SK-N-SH (cell line): ENCODE measurements at regions not wholly inside any gene's neighbourhood (a gene's known extent, or its start where the extent isn't known, plus 50 kb on each side); places are given as distances from the start of the nearest gene placed in this dataset.

ENCODE experiments used
- CTCF ChIA-PET: fragments of 300-600, 350-600 bp; formaldehyde crosslinking; extraction: SDS; loops from one replicate; lab custom pipeline; 2021; lab: Yijun Ruan, JAX
- POLR2A ChIA-PET: fragments of 350-600 bp; sonication (Branson Sonifier 250); formaldehyde crosslinking; extraction: SDS; loops from one replicate; lab custom pipeline; 2020; ENCODE audit warnings: antibody characterized with exemption, inconsistent platforms; lab: Yijun Ruan, JAX
- DNase-seq: peaks from one replicate; pipeline ENCODE4 v3.0.0; 2012
- H2AFZ ChIP-seq: fragments of 200-600 bp; sonication (generic); 2 replicates; pipeline ENCODE4 v1.8.1; 2016; ENCODE audit warnings: antibody characterized with exemption, mild to moderate bottlenecking, low read depth
- H3F3A ChIP-seq: fragments of 200-600 bp; sonication (generic); replicated peaks from 2 replicates; pipeline ENCODE3; 2016; ENCODE audit warnings: antibody characterized with exemption, mild to moderate bottlenecking; ENCODE audit not compliant: insufficient read depth
- H3K27ac ChIP-seq, 2 experiments: fragments of 200-500 bp in 1 of 2; fragments of 200-600 bp in 1 of 2; sonication (Bioruptor generic) in 1 of 2; sonication (generic), shearing (Covaris generic) in 1 of 2; 2 replicates each; pipeline versions ENCODE4 v1.5.1 to v1.6.1; 2014 to 2016; ENCODE audit warnings: low read depth in 2 of 2, inconsistent platforms in 1 of 2, low read length in 1 of 2, mild to moderate bottlenecking in 1 of 2, mixed read lengths in 1 of 2
- H3K27me3 ChIP-seq: fragments of 200-600 bp; sonication (generic), shearing (Covaris generic); 2 replicates; pipeline ENCODE4 v1.6.1; 2016; ENCODE audit warnings: mixed run types; ENCODE audit not compliant: insufficient read depth
- H3K36me3 ChIP-seq, 2 experiments: fragments of 200-500 bp in 1 of 2; fragments of 200-600 bp in 1 of 2; sonication (Bioruptor generic) in 1 of 2; sonication (generic) in 1 of 2; replicated peaks in 1 of 2; 2 replicates each; pipeline versions ENCODE3 to v1.5.1; 2014 to 2016; ENCODE audit warnings: low read length in 1 of 2, mild to moderate bottlenecking in 1 of 2; ENCODE audit not compliant: insufficient read depth in 2 of 2, control insufficient read depth in 1 of 2
- H3K4me1 ChIP-seq, 2 experiments: fragments of 200-500 bp in 1 of 2; fragments of 200-600 bp in 1 of 2; sonication (Bioruptor generic) in 1 of 2; sonication (generic), shearing (Covaris generic) in 1 of 2; 2 replicates each; pipeline versions ENCODE4 v1.5.1 to v1.6.1; 2014 to 2016; ENCODE audit warnings: low read depth in 1 of 2, low read length in 1 of 2, mixed run types in 1 of 2; ENCODE audit not compliant: insufficient read depth in 2 of 2, control insufficient read depth in 1 of 2
- H3K4me2 ChIP-seq: fragments of 200-600 bp; sonication (generic), shearing (Covaris generic); 2 replicates; pipeline ENCODE4 v1.6.1; 2017; ENCODE audit warnings: mixed run types
- H3K4me3 ChIP-seq, 2 experiments: fragments of 200-500 bp in 1 of 2; fragments of 200-600 bp in 1 of 2; sonication (Bioruptor generic) in 1 of 2; sonication (generic), shearing (Covaris generic) in 1 of 2; 2 replicates each; pipeline versions ENCODE4 v1.5.1 to v1.8.1; 2014 to 2016; ENCODE audit warnings: low read depth in 2 of 2, inconsistent platforms in 1 of 2, low read length in 1 of 2, mild to moderate bottlenecking in 1 of 2, mixed read lengths in 1 of 2, moderate library complexity in 1 of 2
- H3K79me2 ChIP-seq: fragments of 200-600 bp; sonication (generic); 2 replicates; pipeline ENCODE4 v1.8.1; 2017; ENCODE audit warnings: mild to moderate bottlenecking; ENCODE audit not compliant: insufficient read depth
- H3K9ac ChIP-seq: fragments of 200-600 bp; sonication (generic); 2 replicates; pipeline ENCODE4 v1.6.1; 2017; ENCODE audit warnings: mixed run types
- H3K9me2 ChIP-seq: fragments of 200-600 bp; sonication (generic); 2 replicates; pipeline ENCODE4 v1.6.1; 2017; ENCODE audit warnings: mixed run types
- H3K9me3 ChIP-seq: fragments of 200-600 bp; sonication (generic); 2 replicates; pipeline ENCODE4 v1.6.1; 2017; ENCODE audit warnings: mixed run types, mild to moderate bottlenecking, moderate library complexity
- H4K20me1 ChIP-seq: fragments of 200-600 bp; sonication (generic); 2 replicates; pipeline ENCODE4 v1.6.1; 2017; ENCODE audit warnings: mild to moderate bottlenecking, mixed run types; ENCODE audit not compliant: insufficient read depth
- ELF1 ChIP-seq: IDR thresholded peaks from 2 replicates; pipeline ENCODE4 v1.4.0; 2012
- FOSL2 ChIP-seq: IDR thresholded peaks from 2 replicates; pipeline ENCODE4 v1.4.0; 2012; ENCODE audit warnings: low read depth, mild to moderate bottlenecking, moderate library complexity, borderline replicate concordance
- FOXM1 ChIP-seq: IDR thresholded peaks from 2 replicates; pipeline ENCODE4 v1.4.0; 2012; ENCODE audit warnings: low read depth, mild to moderate bottlenecking
- GATA2 ChIP-seq: sonication (generic); formaldehyde crosslinking; IDR thresholded peaks from 2 replicates; pipeline ENCODE4 v1.5.0; 2020; ENCODE audit warnings: mild to moderate bottlenecking, missing genetic modification reagents
- MXI1 ChIP-seq: IDR thresholded peaks from 2 replicates; pipeline ENCODE4 v1.6.1; 2012; ENCODE audit warnings: mild to moderate bottlenecking, low read depth, low read length, improper control_type of control experiment
- NRF1 ChIP-seq: IDR thresholded peaks from 2 replicates; pipeline ENCODE4 v1.6.1; 2012; ENCODE audit warnings: low read depth, mild to moderate bottlenecking, low read length
- RCOR1 ChIP-seq: fragments of 150-350 bp; IDR thresholded peaks from 2 replicates; pipeline ENCODE4 v1.6.1; 2017; ENCODE audit warnings: antibody characterized with exemption, low read length
- RFX5 ChIP-seq: IDR thresholded peaks from 2 replicates; pipeline ENCODE4 v1.6.1; 2012; ENCODE audit warnings: mild to moderate bottlenecking, improper control_type of control experiment, low read length
- SIN3A ChIP-seq: IDR thresholded peaks from 2 replicates; pipeline ENCODE4 v1.6.1; 2012; ENCODE audit warnings: low read depth, mild to moderate bottlenecking, low read length, moderate library complexity, borderline replicate concordance
- TCF12 ChIP-seq: IDR thresholded peaks from 2 replicates; pipeline ENCODE4 v1.4.0; 2012
- WGBS: methylation state at CpG from one replicate; pipeline ENCODE4 v1.1.6; 2017; ENCODE audit warnings: low lambda C conversion rate; 5-methylcytosine and 5-hydroxymethylcytosine counted together
- TF ChIP-seq, protein P1 (sequence below): fragments of 150-350 bp; IDR thresholded peaks from 2 replicates; pipeline ENCODE4 v1.6.1; 2017; ENCODE audit warnings: antibody characterized with exemption, low read length, low read depth, borderline replicate concordance
- TF ChIP-seq, protein P2 (sequence below): IDR thresholded peaks from 2 replicates; pipeline ENCODE4 v1.4.0; 2012; ENCODE audit warnings: low read depth
- TF ChIP-seq, protein P3 (sequence below): IDR thresholded peaks from 2 replicates; pipeline ENCODE4 v1.4.0; 2012; ENCODE audit warnings: low read depth, borderline replicate concordance
- TF ChIP-seq, protein P4 (sequence below): IDR thresholded peaks from 2 replicates; pipeline ENCODE4; 2012
- TF ChIP-seq, protein P5 (sequence below): IDR thresholded peaks from 2 replicates; pipeline ENCODE4 v1.6.1; 2012; ENCODE audit warnings: mild to moderate bottlenecking, low read depth, low read length, moderate library complexity

DNA sequence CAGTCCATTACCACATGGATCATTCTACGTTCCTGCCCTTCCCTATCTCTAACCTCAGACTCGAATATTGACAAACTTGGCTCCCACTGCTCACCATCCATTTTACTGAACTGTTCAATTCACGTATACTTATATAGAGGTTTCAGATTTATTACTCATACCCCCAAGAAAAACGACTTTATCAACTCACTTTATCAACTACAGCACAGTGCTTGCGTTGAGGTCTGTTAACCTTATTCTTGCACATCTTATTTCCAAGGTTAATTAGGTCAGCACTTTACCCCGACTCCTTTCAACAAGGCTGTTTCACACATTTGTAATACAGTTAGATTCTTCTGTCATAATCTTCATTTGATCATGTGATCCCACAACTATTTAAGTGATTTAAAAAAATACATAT lies 162.3 kb upstream of the AHR start:
- Histone ChIP-seq H2AFZ (no peak overlapping the region), H3K4me3 (no peak overlapping the region), H3K9me3 (no peaks in the 10 kb centered on the region), H3F3A (peaks cover 2% of the 10 kb centered on the region), H3K27ac (no peak overlapping the region), H3K27me3 (peaks cover 11% of the 10 kb centered on the region; the same call in 1 of the 2 replicates), H3K4me1 (no peaks in the 10 kb centered on the region; a peak in 2 of 4 replicates), H3K9ac (no peak overlapping the region), H4K20me1 (no peaks in the 10 kb centered on the region), H3K36me3 (no peaks in the 10 kb centered on the region), H3K79me2 (no peaks in the 10 kb centered on the region; the same call in 1 of the 2 replicates), H3K9me2 (no peaks in the 10 kb centered on the region), H3K4me2 (no peak overlapping the region)
- TF ChIP-seq FOSL2, result no peak
- no peak for TF ChIP-seq NRF1
- no peak for TF ChIP-seq GATA2 (CRISPR knock-in tag)
- TF ChIP-seq, protein P1, sequence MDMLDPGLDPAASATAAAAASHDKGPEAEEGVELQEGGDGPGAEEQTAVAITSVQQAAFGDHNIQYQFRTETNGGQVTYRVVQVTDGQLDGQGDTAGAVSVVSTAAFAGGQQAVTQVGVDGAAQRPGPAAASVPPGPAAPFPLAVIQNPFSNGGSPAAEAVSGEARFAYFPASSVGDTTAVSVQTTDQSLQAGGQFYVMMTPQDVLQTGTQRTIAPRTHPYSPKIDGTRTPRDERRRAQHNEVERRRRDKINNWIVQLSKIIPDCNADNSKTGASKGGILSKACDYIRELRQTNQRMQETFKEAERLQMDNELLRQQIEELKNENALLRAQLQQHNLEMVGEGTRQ, result no peak
- TF ChIP-seq ELF1, result no peak
- TF ChIP-seq RCOR1, result no peak
- TF ChIP-seq, protein P2, sequence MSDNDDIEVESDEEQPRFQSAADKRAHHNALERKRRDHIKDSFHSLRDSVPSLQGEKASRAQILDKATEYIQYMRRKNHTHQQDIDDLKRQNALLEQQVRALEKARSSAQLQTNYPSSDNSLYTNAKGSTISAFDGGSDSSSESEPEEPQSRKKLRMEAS, result no peak
- no peak for TF ChIP-seq MXI1
- no peak for TF ChIP-seq TCF12
- TF ChIP-seq, protein P3, sequence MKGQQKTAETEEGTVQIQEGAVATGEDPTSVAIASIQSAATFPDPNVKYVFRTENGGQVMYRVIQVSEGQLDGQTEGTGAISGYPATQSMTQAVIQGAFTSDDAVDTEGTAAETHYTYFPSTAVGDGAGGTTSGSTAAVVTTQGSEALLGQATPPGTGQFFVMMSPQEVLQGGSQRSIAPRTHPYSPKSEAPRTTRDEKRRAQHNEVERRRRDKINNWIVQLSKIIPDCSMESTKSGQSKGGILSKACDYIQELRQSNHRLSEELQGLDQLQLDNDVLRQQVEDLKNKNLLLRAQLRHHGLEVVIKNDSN, result no peak
- TF ChIP-seq FOXM1, result no peak
- ChIA-PET POLR2A (no interaction called here), CTCF (no interaction called here)
- 32% methylated on average over 6 of the region's 6 CpGs for WGBS
- DNase-seq, result no peak

DNA sequence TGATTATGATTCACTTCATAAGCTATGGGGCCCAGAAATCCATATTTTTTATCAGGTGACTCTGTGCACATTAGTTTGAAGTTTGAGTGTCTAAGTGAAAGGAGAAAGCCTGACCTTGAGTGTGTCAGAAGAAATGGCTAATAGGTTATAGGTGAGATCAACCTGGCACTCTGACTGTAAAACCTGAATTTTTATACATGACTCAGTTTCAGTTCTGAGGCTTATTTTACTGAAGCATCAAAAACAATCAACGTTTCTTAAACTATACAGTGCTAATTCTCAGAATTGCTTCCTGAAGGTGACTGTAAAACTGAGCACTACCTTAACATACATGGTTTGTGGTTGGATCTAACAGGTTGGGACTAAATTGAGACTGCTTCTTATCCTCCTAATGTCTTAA lies 159.4 kb upstream of the AHR start:
- no peaks in the 10 kb centered on the region for H3K36me3 ChIP-seq
- H2AFZ ChIP-seq, result no peak overlapping the region
- no peaks in the 10 kb centered on the region for H3K9me2 ChIP-seq
- TF ChIP-seq, protein P4, sequence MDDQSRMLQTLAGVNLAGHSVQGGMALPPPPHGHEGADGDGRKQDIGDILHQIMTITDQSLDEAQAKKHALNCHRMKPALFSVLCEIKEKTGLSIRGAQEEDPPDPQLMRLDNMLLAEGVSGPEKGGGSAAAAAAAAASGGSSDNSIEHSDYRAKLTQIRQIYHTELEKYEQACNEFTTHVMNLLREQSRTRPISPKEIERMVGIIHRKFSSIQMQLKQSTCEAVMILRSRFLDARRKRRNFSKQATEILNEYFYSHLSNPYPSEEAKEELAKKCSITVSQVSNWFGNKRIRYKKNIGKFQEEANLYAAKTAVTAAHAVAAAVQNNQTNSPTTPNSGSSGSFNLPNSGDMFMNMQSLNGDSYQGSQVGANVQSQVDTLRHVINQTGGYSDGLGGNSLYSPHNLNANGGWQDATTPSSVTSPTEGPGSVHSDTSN, result no peak
- TF ChIP-seq RCOR1 (no peak), SIN3A (no peak), ELF1 (no peak), RFX5 (no peak)
- TF ChIP-seq, protein P5, sequence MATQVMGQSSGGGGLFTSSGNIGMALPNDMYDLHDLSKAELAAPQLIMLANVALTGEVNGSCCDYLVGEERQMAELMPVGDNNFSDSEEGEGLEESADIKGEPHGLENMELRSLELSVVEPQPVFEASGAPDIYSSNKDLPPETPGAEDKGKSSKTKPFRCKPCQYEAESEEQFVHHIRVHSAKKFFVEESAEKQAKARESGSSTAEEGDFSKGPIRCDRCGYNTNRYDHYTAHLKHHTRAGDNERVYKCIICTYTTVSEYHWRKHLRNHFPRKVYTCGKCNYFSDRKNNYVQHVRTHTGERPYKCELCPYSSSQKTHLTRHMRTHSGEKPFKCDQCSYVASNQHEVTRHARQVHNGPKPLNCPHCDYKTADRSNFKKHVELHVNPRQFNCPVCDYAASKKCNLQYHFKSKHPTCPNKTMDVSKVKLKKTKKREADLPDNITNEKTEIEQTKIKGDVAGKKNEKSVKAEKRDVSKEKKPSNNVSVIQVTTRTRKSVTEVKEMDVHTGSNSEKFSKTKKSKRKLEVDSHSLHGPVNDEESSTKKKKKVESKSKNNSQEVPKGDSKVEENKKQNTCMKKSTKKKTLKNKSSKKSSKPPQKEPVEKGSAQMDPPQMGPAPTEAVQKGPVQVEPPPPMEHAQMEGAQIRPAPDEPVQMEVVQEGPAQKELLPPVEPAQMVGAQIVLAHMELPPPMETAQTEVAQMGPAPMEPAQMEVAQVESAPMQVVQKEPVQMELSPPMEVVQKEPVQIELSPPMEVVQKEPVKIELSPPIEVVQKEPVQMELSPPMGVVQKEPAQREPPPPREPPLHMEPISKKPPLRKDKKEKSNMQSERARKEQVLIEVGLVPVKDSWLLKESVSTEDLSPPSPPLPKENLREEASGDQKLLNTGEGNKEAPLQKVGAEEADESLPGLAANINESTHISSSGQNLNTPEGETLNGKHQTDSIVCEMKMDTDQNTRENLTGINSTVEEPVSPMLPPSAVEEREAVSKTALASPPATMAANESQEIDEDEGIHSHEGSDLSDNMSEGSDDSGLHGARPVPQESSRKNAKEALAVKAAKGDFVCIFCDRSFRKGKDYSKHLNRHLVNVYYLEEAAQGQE, result no peak
- TF ChIP-seq, all 33 proteins: peak for 0
- no peak overlapping the region for H3K4me2 ChIP-seq
- no peaks in the 10 kb centered on the region for H4K20me1 ChIP-seq
- H3K4me1 ChIP-seq, result peaks cover 0 to 16% of the 10 kb centered on the region in 2 experiments; a peak in 2 of 4 replicates
- H3K9ac ChIP-seq, result no peak overlapping the region
- no peak overlapping the region for H3K27ac ChIP-seq
- H3K4me3 ChIP-seq, result no peak overlapping the region
- H3K27me3 ChIP-seq, result no peaks in the 10 kb centered on the region
- no peaks in the 10 kb centered on the region for H3K9me3 ChIP-seq
- DNase-seq, result no peak
- CTCF ChIA-PET, result no interaction called here
- WGBS, result 69% methylated on average over 1 of the region's 1 CpG
- POLR2A ChIA-PET, result no interaction called here
- peaks cover 2% of the 10 kb centered on the region for H3F3A ChIP-seq
- no peaks in the 10 kb centered on the region; the same call in 1 of the 2 replicates for H3K79me2 ChIP-seq
